ES-I3 (cell line): ENCODE measurements at regions not wholly inside any gene's neighbourhood (a gene's known extent, or its start where the extent isn't known, plus 50 kb on each side); places are given as distances from the start of the nearest gene placed in this dataset.
"Not testable (repeated sequence)": the region's sequence is repeated elsewhere in the genome, so short reads cannot be mapped to it uniquely, and the experiment has no call there.

Experiments used
- H3K36me3 ChIP-seq: 2 replicates; pipeline ENCODE4 v1.6.1; 2013; ENCODE audit warnings: mild to moderate bottlenecking, low read length, control low read depth, moderate library complexity; ENCODE audit not compliant: insufficient read depth
- H3K4me1 ChIP-seq: 2 replicates; pipeline ENCODE4 v1.6.1; 2013; ENCODE audit warnings: mild to moderate bottlenecking, control low read depth, low read length; ENCODE audit not compliant: insufficient read depth
- H3K9ac ChIP-seq: 2 replicates; pipeline ENCODE4 v1.6.1; 2013; ENCODE audit warnings: low read depth, mild to moderate bottlenecking, low read length, moderate library complexity
- H3K9me3 ChIP-seq: 2 replicates; pipeline ENCODE4 v1.6.1; 2013; ENCODE audit warnings: mild to moderate bottlenecking, low read length, moderate library complexity; ENCODE audit not compliant: control insufficient read depth, insufficient read depth

GRCh38 chr13:62418872-62419271 is 1003.2 kb upstream of the PCDH20 start:
- Histone ChIP-seq H3K9ac (no peak overlapping the region), H3K36me3 (no peaks in the 10 kb centered on the region), H3K4me1 (no peaks in the 10 kb centered on the region), H3K9me3 (no peaks in the 10 kb centered on the region)

GRCh38 chr13:62418376-62418775 is 1002.7 kb upstream of the PCDH20 start:
- Histone ChIP-seq H3K9me3 (no peaks in the 10 kb centered on the region), H3K36me3 (no peaks in the 10 kb centered on the region), H3K4me1 (no peaks in the 10 kb centered on the region), H3K9ac (no peak overlapping the region)

GRCh38 chr13:62407871-62408270 is 992.2 kb upstream of the PCDH20 start:
- Histone ChIP-seq H3K36me3 (no peaks in the 10 kb centered on the region), H3K9ac (no peak overlapping the region), H3K4me1 (no peaks in the 10 kb centered on the region), H3K9me3 (no peaks in the 10 kb centered on the region)

- no peak overlapping the region for H3K9ac ChIP-seq
- no peaks in the 10 kb centered on the region for H3K9me3 ChIP-seq
- no peaks in the 10 kb centered on the region for H3K36me3 ChIP-seq
These were observed 972.9 kb upstream of the PCDH20 start for GRCh38 chr13:62388515-62388914.

GRCh38 chr13:62387647-62388046 is 972.0 kb upstream of the PCDH20 start:
- Histone ChIP-seq H3K9ac (no peak overlapping the region), H3K36me3 (no peaks in the 10 kb centered on the region), H3K9me3 (no peaks in the 10 kb centered on the region), H3K4me1 (no peaks in the 10 kb centered on the region)

More at GRCh38 chr13:62388515-62388914, 972.9 kb upstream of the PCDH20 start:
- H3K4me1 ChIP-seq = no peaks in the 10 kb centered on the region

- not testable (repeated sequence) for H3K9me3 ChIP-seq, H3K4me1 ChIP-seq, H3K9ac ChIP-seq, H3K36me3 ChIP-seq
These were observed 963.6 kb upstream of the PCDH20 start for GRCh38 chr13:62379241-62379640.

GRCh38 chr13:62377838-62378237 is 962.2 kb upstream of the PCDH20 start:
- no peaks in the 10 kb centered on the region for H3K4me1 ChIP-seq
- no peak overlapping the region for H3K9ac ChIP-seq
- H3K9me3 ChIP-seq = no peaks in the 10 kb centered on the region
- no peaks in the 10 kb centered on the region for H3K36me3 ChIP-seq

GRCh38 chr13:62375653-62376052 is 960.0 kb upstream of the PCDH20 start:
- Histone ChIP-seq H3K9ac (no peak overlapping the region), H3K9me3 (no peaks in the 10 kb centered on the region), H3K36me3 (no peaks in the 10 kb centered on the region), H3K4me1 (no peaks in the 10 kb centered on the region)

GRCh38 chr13:62371737-62372136 is 956.1 kb upstream of the PCDH20 start:
- H3K9ac ChIP-seq = no peak overlapping the region
- no peaks in the 10 kb centered on the region; the same call in 1 of the 2 replicates for H3K9me3 ChIP-seq
- H3K36me3 ChIP-seq = no peaks in the 10 kb centered on the region
- H3K4me1 ChIP-seq = no peaks in the 10 kb centered on the region

GRCh38 chr13:62367971-62368370 is 952.3 kb upstream of the PCDH20 start:
- H3K4me1 ChIP-seq, H3K9me3 ChIP-seq, H3K9ac ChIP-seq, H3K36me3 ChIP-seq: not testable (repeated sequence)

GRCh38 chr13:62360609-62361008 is 945.0 kb upstream of the PCDH20 start:
- H3K9me3 ChIP-seq = no peaks in the 10 kb centered on the region
- no peak overlapping the region for H3K9ac ChIP-seq
- no peaks in the 10 kb centered on the region for H3K4me1 ChIP-seq
- H3K36me3 ChIP-seq = no peaks in the 10 kb centered on the region

GRCh38 chr13:62358646-62358932 is 942.9 kb upstream of the PCDH20 start:
- H3K9ac ChIP-seq = no peak overlapping the region
- no peaks in the 10 kb centered on the region for H3K9me3 ChIP-seq
- no peaks in the 10 kb centered on the region for H3K36me3 ChIP-seq
- H3K4me1 ChIP-seq = no peaks in the 10 kb centered on the region

- Histone ChIP-seq H3K9me3 (no peaks in the 10 kb centered on the region), H3K4me1 (no peaks in the 10 kb centered on the region), H3K36me3 (no peaks in the 10 kb centered on the region), H3K9ac (no peak overlapping the region)
These were observed 942.4 kb upstream of the PCDH20 start for GRCh38 chr13:62357887-62358645.

- Histone ChIP-seq H3K9me3 (no peaks in the 10 kb centered on the region), H3K9ac (no peak overlapping the region), H3K36me3 (no peaks in the 10 kb centered on the region), H3K4me1 (no peaks in the 10 kb centered on the region)
These were observed 941.3 kb upstream of the PCDH20 start for GRCh38 chr13:62356977-62357376.

- Histone ChIP-seq H3K9me3 (no peaks in the 10 kb centered on the region), H3K9ac (no peak overlapping the region), H3K4me1 (peaks cover 4% of the 10 kb centered on the region; the same call in 1 of the 2 replicates), H3K36me3 (no peaks in the 10 kb centered on the region)
These were observed 921.6 kb upstream of the PCDH20 start for GRCh38 chr13:62337109-62337880.
